BE2C (cell line): ENCODE measurements at regions not wholly inside any gene's neighbourhood (a gene's known extent, or its start where the extent isn't known, plus 50 kb on each side); places are given as distances from the start of the nearest gene placed in this dataset.

Source experiments
- DNase-seq: peaks from one replicate; pipeline ENCODE4 v3.0.0-alpha.2; 2020
- H3K27me3 ChIP-seq: fragments of 250-450 bp; sonication (Bioruptor Pico); 2 replicates; pipeline ENCODE4 v1.5.1; 2020; ENCODE audit warnings: mild to moderate bottlenecking
- H3K36me3 ChIP-seq: fragments of 250-450 bp; sonication (Bioruptor Pico); 2 replicates; pipeline ENCODE4 v1.5.1; 2020; ENCODE audit warnings: mild to moderate bottlenecking
- H3K4me1 ChIP-seq: fragments of 250-450 bp; sonication (Bioruptor Pico); 2 replicates; pipeline ENCODE4 v1.5.1; 2020
- H3K4me3 ChIP-seq: 2 replicates; pipeline ENCODE4 v1.5.1; 2011; ENCODE audit warnings: low read depth, low read length
- H3K9me3 ChIP-seq: fragments of 250-450 bp; sonication (Bioruptor Pico); 2 replicates; pipeline ENCODE4 v1.5.1; 2020
- CTCF ChIP-seq: IDR thresholded peaks from 2 replicates; pipeline ENCODE4 v1.5.1; 2012; ENCODE audit warnings: mild to moderate bottlenecking, low read depth, low read length

- Histone ChIP-seq H3K36me3 (no peaks in the 10 kb centered on the region), H3K4me1 (peaks cover 30% of the 10 kb centered on the region)
Observed at GRCh38 chr17:77372444-77373298, 231.9 kb downstream of the SEC14L1 start.

GRCh38 chr17:77373299-77374169, 232.8 kb downstream of the SEC14L1 start:
- Histone ChIP-seq H3K9me3 (no peaks in the 10 kb centered on the region), H3K36me3 (no peaks in the 10 kb centered on the region), H3K4me1 (peaks cover 38% of the 10 kb centered on the region), H3K27me3 (no peaks in the 10 kb centered on the region), H3K4me3 (peak overlapping the region; percentile 97)
- TF ChIP-seq CTCF = no peak
- DNase-seq = peak; percentile 50

More at GRCh38 chr17:77372444-77373298, 231.9 kb downstream of the SEC14L1 start:
- Histone ChIP-seq H3K9me3 (no peaks in the 10 kb centered on the region), H3K27me3 (no peaks in the 10 kb centered on the region), H3K4me3 (peak overlapping the region; percentile 97)
- DNase-seq = peak; percentile 93
- no peak for TF ChIP-seq CTCF

GRCh38 chr17:77374170-77374936, 233.6 kb downstream of the SEC14L1 start:
- DNase-seq = peak; percentile 95
- H3K9me3 ChIP-seq = no peaks in the 10 kb centered on the region
- peak; percentile 57 for TF ChIP-seq CTCF
- H3K4me3 ChIP-seq = peak overlapping the region; percentile 97
- H3K27me3 ChIP-seq = no peaks in the 10 kb centered on the region
- H3K36me3 ChIP-seq = no peaks in the 10 kb centered on the region
- peaks cover 44% of the 10 kb centered on the region for H3K4me1 ChIP-seq

GRCh38 chr17:77375108-77375916, 234.5 kb downstream of the SEC14L1 start:
- Histone ChIP-seq H3K9me3 (no peaks in the 10 kb centered on the region), H3K4me3 (peak overlapping the region; percentile 97), H3K27me3 (no peaks in the 10 kb centered on the region), H3K4me1 (peaks cover 50% of the 10 kb centered on the region), H3K36me3 (no peaks in the 10 kb centered on the region)
- TF ChIP-seq CTCF = no peak
- DNase-seq = no peak

GRCh38 chr17:77375917-77376651, 235.3 kb downstream of the SEC14L1 start:
- no peak for TF ChIP-seq CTCF
- Histone ChIP-seq H3K4me3 (peak overlapping the region; percentile 97), H3K27me3 (no peaks in the 10 kb centered on the region), H3K9me3 (no peaks in the 10 kb centered on the region), H3K4me1 (peaks cover 58% of the 10 kb centered on the region), H3K36me3 (no peaks in the 10 kb centered on the region)
- peak; percentile 78 for DNase-seq
